ENCODE measurements at regions not wholly inside any gene's neighbourhood (a gene's known extent, or its start where the extent isn't known, plus 50 kb on each side); places are given as distances from the start of the nearest gene placed in this dataset.

DNA sequence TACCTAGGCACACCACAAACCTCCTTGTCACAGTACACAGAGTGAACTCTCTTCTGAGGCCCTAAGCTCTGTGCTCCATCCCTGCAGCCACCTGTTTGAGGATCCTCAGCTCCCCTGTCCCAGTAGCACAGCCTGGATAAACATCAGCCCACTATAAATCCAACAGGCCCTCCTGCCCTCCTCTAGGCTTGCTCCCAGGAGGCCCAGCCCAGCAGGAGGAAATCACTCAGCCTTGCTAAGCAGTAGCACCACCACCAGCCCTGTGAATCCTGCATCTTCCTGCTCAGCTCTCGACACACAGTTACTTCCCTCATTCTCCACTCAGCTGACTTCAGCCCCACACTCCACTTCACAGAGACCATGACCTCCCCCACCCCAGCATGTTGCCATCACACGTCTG is 273.9 kb downstream of the BCOR start:
- no peak overlapping the region for H3K4me3 ChIP-seq (ENCODE audit: insufficient read depth in 1 of 2, low read depth in 1 of 2, low read length in 2 of 2)
- no peak overlapping the region for H2BK12ac ChIP-seq (ENCODE audit: low read length in 2 of 2)
- H2BK15ac ChIP-seq (ENCODE audit: low read depth, poor library complexity, severe bottlenecking), result no peak overlapping the region
- 28% methylated on average over 2 of the region's 2 CpGs for WGBS
- peaks cover 18% of the 10 kb centered on the region for H3K4me1 ChIP-seq (ENCODE audit: control insufficient read depth, insufficient read depth, low read depth, low read length)
- H3K27ac ChIP-seq (ENCODE audit: low read length, poor library complexity, severe bottlenecking), result no peak overlapping the region
- H3K4me2 ChIP-seq (ENCODE audit: low read length, poor library complexity, severe bottlenecking), result no peak overlapping the region
- no peak overlapping the region for H3K23ac ChIP-seq (ENCODE audit: low read length in 2 of 2)
- no peak overlapping the region for H2AK5ac ChIP-seq (ENCODE audit: low read length, severe bottlenecking)
- H3K9ac ChIP-seq (ENCODE audit: low read length), result no peak overlapping the region
- H3K79me1 ChIP-seq (replicated peaks; ENCODE audit: low read length, poor library complexity, severe bottlenecking), result no peaks in the 10 kb centered on the region
- H3K18ac ChIP-seq (ENCODE audit: low read depth in 1 of 2, low read length in 2 of 2), result no peak overlapping the region
- H4K91ac ChIP-seq (ENCODE audit: low read length), result no peak overlapping the region
- H3K36me3 ChIP-seq (ENCODE audit: control insufficient read depth in 1 of 2, insufficient read depth in 2 of 2, low read depth in 1 of 2, low read length in 2 of 2), result no peaks in the 10 kb centered on the region
- peaks cover 0 to 67% of the 10 kb centered on the region in 2 experiments for H3K27me3 ChIP-seq (ENCODE audit: control insufficient read depth in 1 of 2, insufficient read depth in 1 of 2, low read length in 2 of 2)
- H2BK120ac ChIP-seq (ENCODE audit: low read depth, low read length), result no peak overlapping the region
- H2BK5ac ChIP-seq (ENCODE audit: low read depth, low read length, poor library complexity, severe bottlenecking), result no peak overlapping the region
- peaks cover 13% of the 10 kb centered on the region for H3K9me3 ChIP-seq (ENCODE audit: control insufficient read depth, low read length)
- H3K4ac ChIP-seq (ENCODE audit: low read depth in 1 of 2, low read length in 2 of 2), result no peak overlapping the region
- no peak overlapping the region for H4K8ac ChIP-seq (ENCODE audit: low read length)
- H3K14ac ChIP-seq (ENCODE audit: low read length in 2 of 2), result no peak overlapping the region
- no peak overlapping the region for H2AFZ ChIP-seq (ENCODE audit: low read depth, low read length)
- no peak for DNase-seq

DNA sequence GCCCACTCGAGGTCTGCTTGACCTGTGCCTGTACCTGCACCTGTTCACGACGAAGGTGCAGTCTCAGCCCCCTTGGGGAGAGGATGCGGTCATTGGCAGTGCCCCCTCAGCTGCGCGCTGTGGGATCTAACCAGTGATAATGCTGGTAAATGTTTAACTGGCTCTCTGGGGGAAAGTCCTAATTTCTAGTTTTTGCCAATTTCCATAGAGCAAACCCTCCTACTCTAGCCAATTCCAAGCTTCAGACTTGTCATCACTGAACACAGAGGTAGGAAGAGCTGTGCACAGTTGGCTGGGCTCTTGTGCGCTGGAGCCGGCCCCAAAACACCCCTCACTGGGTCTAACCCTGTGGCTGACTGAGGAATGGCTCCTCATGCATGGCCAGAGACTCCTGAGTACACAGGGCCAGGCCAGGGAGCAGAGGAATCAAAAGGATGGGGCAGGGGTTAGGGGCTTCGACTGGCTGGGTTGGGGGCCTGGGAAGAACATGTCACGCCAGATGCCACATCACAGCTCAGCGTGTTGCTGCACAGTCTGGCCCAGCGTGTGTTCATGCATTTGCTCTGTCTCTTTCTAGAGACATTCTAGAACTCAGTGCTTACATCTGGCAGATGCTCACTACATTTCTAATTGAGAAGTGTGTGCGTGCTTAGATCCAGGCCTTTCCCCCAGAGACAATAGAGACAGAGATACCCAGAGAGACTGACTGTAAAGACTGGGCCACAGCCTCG is 270.8 kb downstream of the BCOR start:
- no peak overlapping the region for H2BK15ac ChIP-seq (ENCODE audit: low read depth, poor library complexity, severe bottlenecking)
- H2AK5ac ChIP-seq (ENCODE audit: low read length, severe bottlenecking), result no peak overlapping the region
- H4K91ac ChIP-seq (ENCODE audit: low read length), result no peak overlapping the region
- peaks cover 13% of the 10 kb centered on the region for H3K4me1 ChIP-seq (ENCODE audit: control insufficient read depth, insufficient read depth, low read depth, low read length)
- no peak overlapping the region for H3K27ac ChIP-seq (ENCODE audit: low read length, poor library complexity, severe bottlenecking)
- no peak overlapping the region for H4K8ac ChIP-seq (ENCODE audit: low read length)
- H2BK5ac ChIP-seq (ENCODE audit: low read depth, low read length, poor library complexity, severe bottlenecking), result no peak overlapping the region
- no peak overlapping the region for H2BK12ac ChIP-seq (ENCODE audit: low read length in 2 of 2)
- no peak overlapping the region for H3K23ac ChIP-seq (ENCODE audit: low read length in 2 of 2)
- H3K4me3 ChIP-seq (ENCODE audit: insufficient read depth in 1 of 2, low read depth in 1 of 2, low read length in 2 of 2), result no peak overlapping the region
- H3K27me3 ChIP-seq (ENCODE audit: control insufficient read depth in 1 of 2, insufficient read depth in 1 of 2, low read length in 2 of 2), result peaks cover 0 to 71% of the 10 kb centered on the region in 2 experiments
- no peak overlapping the region for H3K9ac ChIP-seq (ENCODE audit: low read length)
- H3K79me1 ChIP-seq (replicated peaks; ENCODE audit: low read length, poor library complexity, severe bottlenecking), result no peaks in the 10 kb centered on the region
- H3K4ac ChIP-seq (ENCODE audit: low read depth in 1 of 2, low read length in 2 of 2), result no peak overlapping the region
- peaks cover 24% of the 10 kb centered on the region for H3K9me3 ChIP-seq (ENCODE audit: control insufficient read depth, low read length)
- H2BK120ac ChIP-seq (ENCODE audit: low read depth, low read length), result no peak overlapping the region
- DNase-seq, result no peak
- H3K36me3 ChIP-seq (ENCODE audit: control insufficient read depth in 1 of 2, insufficient read depth in 2 of 2, low read depth in 1 of 2, low read length in 2 of 2), result no peaks in the 10 kb centered on the region
- H3K14ac ChIP-seq (ENCODE audit: low read length in 2 of 2), result no peak overlapping the region
- 80% methylated on average over 10 of the region's 14 CpGs for WGBS
- no peak overlapping the region for H3K18ac ChIP-seq (ENCODE audit: low read depth in 1 of 2, low read length in 2 of 2)
- no peak overlapping the region for H2AFZ ChIP-seq (ENCODE audit: low read depth, low read length)
- no peak overlapping the region for H3K4me2 ChIP-seq (ENCODE audit: low read length, poor library complexity, severe bottlenecking)

DNA sequence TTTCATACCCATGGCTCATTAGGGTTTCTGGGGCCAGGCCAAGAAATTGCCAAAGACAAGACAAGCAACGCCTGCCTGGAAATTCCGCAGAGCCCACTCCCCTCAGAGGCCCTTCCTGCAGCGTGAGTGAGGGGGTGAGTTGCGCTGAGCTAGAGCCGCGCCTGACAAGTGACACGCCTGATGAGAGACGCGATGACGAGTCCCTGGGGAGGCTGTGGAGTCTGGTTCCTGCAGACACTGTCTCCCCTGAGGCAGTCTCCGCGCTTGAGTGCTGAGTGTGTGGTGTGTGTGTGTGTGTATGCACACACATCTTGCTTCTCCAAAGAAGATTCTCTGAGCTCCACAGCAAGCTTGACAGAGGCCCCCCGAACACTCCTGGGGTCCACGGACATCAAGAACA is 269.8 kb downstream of the BCOR start:
- WGBS, result 81% methylated on average over 13 of the region's 14 CpGs
- Histone ChIP-seq H3K4me3 (ENCODE audit: insufficient read depth in 1 of 2, low read depth in 1 of 2, low read length in 2 of 2) (no peak overlapping the region), H2AK5ac (ENCODE audit: low read length, severe bottlenecking) (no peak overlapping the region)

DNA sequence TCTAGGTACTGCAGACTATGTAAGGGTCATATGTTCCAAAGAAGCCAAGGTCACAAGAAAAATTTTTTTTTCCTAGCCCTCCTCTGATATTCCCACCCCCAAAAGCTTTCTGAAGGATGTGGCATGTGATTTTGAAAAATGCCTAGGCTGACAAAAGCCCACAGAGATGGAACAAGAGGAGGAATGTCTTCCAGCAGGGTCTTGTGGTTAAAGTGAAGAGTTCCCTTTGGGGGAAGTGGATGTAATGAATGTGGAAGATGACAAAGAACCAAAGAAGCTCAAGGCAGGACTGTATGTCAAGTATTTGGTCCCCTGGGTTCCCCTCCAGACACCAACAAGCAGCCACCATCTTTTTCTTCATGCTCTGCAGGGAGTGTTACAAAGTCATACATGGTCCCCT is 268.8 kb downstream of the BCOR start:
- Histone ChIP-seq H4K91ac (ENCODE audit: low read length) (no peak overlapping the region), H3K27me3 (ENCODE audit: control insufficient read depth in 1 of 2, insufficient read depth in 1 of 2, low read length in 2 of 2) (peaks cover 0 to 73% of the 10 kb centered on the region in 2 experiments), H3K18ac (ENCODE audit: low read depth in 1 of 2, low read length in 2 of 2) (no peak overlapping the region), H3K79me1 (replicated peaks; ENCODE audit: low read length, poor library complexity, severe bottlenecking) (no peaks in the 10 kb centered on the region), H3K4ac (ENCODE audit: low read depth in 1 of 2, low read length in 2 of 2) (no peak overlapping the region), H4K8ac (ENCODE audit: low read length) (no peak overlapping the region), H3K36me3 (ENCODE audit: control insufficient read depth in 1 of 2, insufficient read depth in 2 of 2, low read depth in 1 of 2, low read length in 2 of 2) (no peaks in the 10 kb centered on the region), H3K23ac (ENCODE audit: low read length in 2 of 2) (no peak overlapping the region), H3K4me1 (ENCODE audit: control insufficient read depth, insufficient read depth, low read depth, low read length) (peaks cover 13% of the 10 kb centered on the region), H3K9ac (ENCODE audit: low read length) (no peak overlapping the region), H2BK5ac (ENCODE audit: low read depth, low read length, poor library complexity, severe bottlenecking) (no peak overlapping the region), H3K4me2 (ENCODE audit: low read length, poor library complexity, severe bottlenecking) (no peak overlapping the region), H3K9me3 (ENCODE audit: control insufficient read depth, low read length) (peaks cover 14% of the 10 kb centered on the region), H3K14ac (ENCODE audit: low read length in 2 of 2) (no peak overlapping the region), H3K4me3 (ENCODE audit: insufficient read depth in 1 of 2, low read depth in 1 of 2, low read length in 2 of 2) (no peak overlapping the region), H2AK5ac (ENCODE audit: low read length, severe bottlenecking) (no peak overlapping the region), H2BK12ac (ENCODE audit: low read length in 2 of 2) (no peak overlapping the region), H2BK120ac (ENCODE audit: low read depth, low read length) (no peak overlapping the region), H3K27ac (ENCODE audit: low read length, poor library complexity, severe bottlenecking) (no peak overlapping the region), H2BK15ac (ENCODE audit: low read depth, poor library complexity, severe bottlenecking) (no peak overlapping the region), H2AFZ (ENCODE audit: low read depth, low read length) (no peak overlapping the region)
- no peak for DNase-seq

More for the DNA sequence above, 269.8 kb downstream of the BCOR start:
- Histone ChIP-seq H3K4me1 (ENCODE audit: control insufficient read depth, insufficient read depth, low read depth, low read length) (peaks cover 13% of the 10 kb centered on the region), H3K4me2 (ENCODE audit: low read length, poor library complexity, severe bottlenecking) (no peak overlapping the region), H2BK12ac (ENCODE audit: low read length in 2 of 2) (no peak overlapping the region), H3K23ac (ENCODE audit: low read length in 2 of 2) (no peak overlapping the region), H3K27me3 (ENCODE audit: control insufficient read depth in 1 of 2, insufficient read depth in 1 of 2, low read length in 2 of 2) (peaks cover 0 to 73% of the 10 kb centered on the region in 2 experiments), H3K79me1 (replicated peaks; ENCODE audit: low read length, poor library complexity, severe bottlenecking) (no peaks in the 10 kb centered on the region), H2BK120ac (ENCODE audit: low read depth, low read length) (no peak overlapping the region), H3K4ac (ENCODE audit: low read depth in 1 of 2, low read length in 2 of 2) (no peak overlapping the region), H3K18ac (ENCODE audit: low read depth in 1 of 2, low read length in 2 of 2) (no peak overlapping the region), H3K9me3 (ENCODE audit: control insufficient read depth, low read length) (peaks cover 23% of the 10 kb centered on the region), H4K91ac (ENCODE audit: low read length) (no peak overlapping the region), H3K36me3 (ENCODE audit: control insufficient read depth in 1 of 2, insufficient read depth in 2 of 2, low read depth in 1 of 2, low read length in 2 of 2) (no peaks in the 10 kb centered on the region), H3K27ac (ENCODE audit: low read length, poor library complexity, severe bottlenecking) (no peak overlapping the region), H3K14ac (ENCODE audit: low read length in 2 of 2) (no peak overlapping the region), H2BK5ac (ENCODE audit: low read depth, low read length, poor library complexity, severe bottlenecking) (no peak overlapping the region), H2AFZ (ENCODE audit: low read depth, low read length) (no peak overlapping the region), H4K8ac (ENCODE audit: low read length) (no peak overlapping the region), H2BK15ac (ENCODE audit: low read depth, poor library complexity, severe bottlenecking) (no peak overlapping the region), H3K9ac (ENCODE audit: low read length) (no peak overlapping the region)
- no peak for DNase-seq
